ENCODE measurements at regions not wholly inside any gene's neighbourhood (a gene's known extent, or its start where the extent isn't known, plus 50 kb on each side); places are given as distances from the start of the nearest gene placed in this dataset.
"Not testable (repeated sequence)": the region's sequence is repeated elsewhere in the genome, so short reads cannot be mapped to it uniquely, and the experiment has no call there.

- no peak for FAIRE-seq
Measured at GRCh38 chr3:150239766-150240165, 168.3 kb upstream of the TSC22D2 start.

GRCh38 chr3:150238995-150239619, 169.0 kb upstream of the TSC22D2 start:
- FAIRE-seq, result no peak

GRCh38 chr3:150238048-150238802, 169.9 kb upstream of the TSC22D2 start:
- no peak for FAIRE-seq

DNA sequence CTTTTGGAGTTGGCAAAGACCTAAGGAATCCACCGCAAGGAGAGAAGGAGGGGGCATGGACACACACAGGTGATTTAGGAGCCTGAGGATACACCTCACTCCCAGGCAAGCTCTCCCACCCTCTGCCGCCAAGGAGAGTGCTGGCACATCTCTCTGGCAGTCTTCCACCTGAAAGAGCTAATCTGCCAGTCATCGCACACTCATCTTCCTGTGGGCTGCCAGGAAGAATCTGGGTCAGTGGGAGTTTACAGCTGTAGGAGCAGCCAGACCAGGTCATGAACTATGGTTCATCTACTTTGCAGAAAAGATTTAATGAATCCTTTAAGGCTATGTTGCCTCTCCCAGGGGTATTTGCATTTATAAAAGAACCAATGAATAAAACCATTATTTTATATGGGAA, 170.6 kb upstream of the TSC22D2 start:
- no peak for FAIRE-seq

GRCh38 chr3:150236316-150237082, 171.6 kb upstream of the TSC22D2 start:
- no peak for FAIRE-seq

GRCh38 chr3:150235799-150236198, 172.3 kb upstream of the TSC22D2 start:
- FAIRE-seq, result no peak

DNA sequence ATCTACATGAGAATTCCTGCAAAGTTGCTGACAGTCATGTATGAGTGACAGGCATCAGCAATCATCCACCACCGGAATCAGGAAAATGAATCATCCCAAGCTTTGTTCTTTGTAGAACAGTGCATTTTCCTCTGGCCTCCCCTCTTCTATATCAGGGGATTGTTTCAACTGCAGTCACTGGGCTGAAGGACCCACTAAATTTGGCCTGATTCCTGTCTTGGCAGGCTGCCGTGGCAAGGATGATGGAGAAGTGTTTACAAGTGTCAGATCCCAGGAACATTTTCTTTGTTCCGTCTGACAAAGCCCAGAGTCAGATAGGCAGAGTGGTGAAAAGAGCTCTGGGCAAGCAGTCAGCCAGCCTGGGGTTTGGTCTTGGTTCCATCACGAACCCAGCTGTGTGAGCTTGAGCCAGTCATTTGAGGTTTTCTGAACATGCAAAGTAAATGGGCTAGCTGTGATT, 175.1 kb upstream of the TSC22D2 start:
- no peak for FAIRE-seq

GRCh38 chr3:150230037-150230436, 178.1 kb upstream of the TSC22D2 start:
- FAIRE-seq, result no peak

- FAIRE-seq, result not testable (repeated sequence)
Measured at GRCh38 chr3:150228626-150229025, 179.5 kb upstream of the TSC22D2 start.

DNA sequence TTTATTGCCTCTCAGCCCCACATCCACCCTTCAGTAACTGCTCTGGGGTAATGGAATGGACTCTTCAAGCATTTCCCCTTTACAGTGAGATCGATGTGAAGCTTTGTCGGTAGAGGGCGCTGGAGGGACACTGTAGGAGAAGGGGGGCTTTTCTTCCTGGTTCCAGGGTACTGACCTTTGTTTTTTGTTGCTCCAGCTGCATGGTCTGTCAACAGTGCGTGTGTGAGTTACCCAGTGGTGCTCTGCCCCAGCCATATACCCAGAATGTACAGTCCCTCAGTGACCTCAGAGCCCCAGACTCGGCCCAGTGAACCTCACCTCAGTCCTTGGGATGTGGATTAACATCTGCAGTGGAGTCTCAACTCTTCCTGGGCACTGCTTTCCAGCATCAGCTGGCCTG, 180.3 kb upstream of the TSC22D2 start:
- no peak for FAIRE-seq

- FAIRE-seq, result no peak
Measured at GRCh38 chr3:150225986-150226385, 182.1 kb upstream of the TSC22D2 start.

- FAIRE-seq, result no peak
Measured at GRCh38 chr3:150223558-150223957, 184.5 kb upstream of the TSC22D2 start.

DNA sequence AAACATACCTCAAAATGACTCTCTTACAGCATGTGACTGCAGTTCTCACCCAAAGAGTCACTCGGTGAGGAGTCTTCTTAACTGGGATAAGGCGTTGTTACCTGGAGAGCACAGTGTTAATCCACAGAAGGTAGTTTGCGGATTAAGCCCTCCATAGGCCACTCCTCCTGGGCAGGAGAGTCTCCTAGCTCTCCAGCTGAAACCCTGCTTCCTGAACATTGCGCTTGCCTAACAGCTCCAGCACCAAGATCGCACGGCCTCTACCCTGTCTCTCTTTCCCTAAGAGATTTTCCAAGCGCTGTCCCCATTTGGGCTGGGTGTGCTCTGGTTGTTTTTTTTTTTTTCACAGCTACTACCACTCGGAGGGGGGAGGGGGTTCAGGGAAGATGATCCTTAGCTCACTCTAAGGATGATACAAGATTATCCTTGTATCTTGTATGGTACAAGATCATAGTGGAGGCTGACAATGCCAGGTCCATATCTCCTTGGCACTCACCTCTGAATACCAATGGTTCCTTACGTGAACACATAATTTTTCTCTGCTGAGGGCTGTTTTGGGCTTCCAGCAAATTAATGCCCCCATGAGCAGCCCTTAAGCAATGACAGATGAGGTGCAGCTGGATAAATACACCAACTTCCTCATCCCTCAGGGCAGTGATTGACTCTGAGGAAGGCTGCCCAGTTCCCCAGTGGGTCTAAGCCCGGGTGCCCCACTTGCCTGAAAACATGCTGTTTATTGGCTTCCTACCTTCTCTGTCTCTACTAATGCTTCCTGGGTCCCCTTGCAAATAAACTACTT, 185.2 kb upstream of the TSC22D2 start:
- no peak for FAIRE-seq

- FAIRE-seq, result no peak
Measured at GRCh38 chr3:150221904-150222523, 186.1 kb upstream of the TSC22D2 start.

DNA sequence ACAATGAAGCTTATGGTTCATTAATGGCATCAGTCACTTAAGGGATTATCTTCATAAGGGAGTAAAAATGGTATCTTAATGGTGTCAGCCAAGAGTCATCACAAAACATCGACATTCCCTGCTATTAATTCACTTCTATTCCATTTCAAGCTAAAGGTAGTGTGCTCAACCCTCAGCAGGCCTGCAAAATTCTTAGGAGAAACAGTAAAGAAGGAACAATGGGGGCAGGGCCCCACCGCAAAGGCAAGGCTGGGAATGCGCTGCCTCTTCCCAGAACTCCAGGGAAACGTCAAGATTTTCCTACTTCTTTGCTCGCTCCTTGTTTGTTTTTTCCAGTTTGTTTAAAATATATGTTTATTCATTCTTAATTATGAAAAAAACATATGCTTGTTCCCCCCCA, 187.3 kb upstream of the TSC22D2 start:
- no peak for FAIRE-seq

- FAIRE-seq, result no peak
Measured at GRCh38 chr3:150220041-150220440, 188.1 kb upstream of the TSC22D2 start.

GRCh38 chr3:150218841-150219240, 189.3 kb upstream of the TSC22D2 start:
- FAIRE-seq, result no peak

- no peak for FAIRE-seq
Measured at GRCh38 chr3:150218236-150218635, 189.9 kb upstream of the TSC22D2 start.

DNA sequence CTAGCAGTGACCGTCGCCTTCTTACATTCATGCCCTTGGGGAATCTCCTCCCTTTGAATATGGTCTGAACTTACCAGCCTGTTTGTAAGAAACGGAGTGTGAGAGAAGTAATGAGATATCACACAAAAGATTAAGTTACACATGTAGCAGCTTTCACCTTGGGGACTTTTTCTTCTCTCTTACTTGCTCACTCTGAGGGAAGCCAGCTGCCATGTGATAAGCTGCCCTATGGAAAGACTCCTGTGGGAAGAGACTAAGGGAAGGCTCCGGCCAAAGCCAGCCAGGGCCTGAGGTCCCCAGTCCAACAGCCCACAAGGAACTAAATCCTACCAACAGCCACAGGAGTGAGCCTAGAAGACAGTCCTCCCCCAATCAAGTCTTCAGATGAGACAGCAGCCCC, 190.4 kb upstream of the TSC22D2 start:
- no peak for FAIRE-seq

DNA sequence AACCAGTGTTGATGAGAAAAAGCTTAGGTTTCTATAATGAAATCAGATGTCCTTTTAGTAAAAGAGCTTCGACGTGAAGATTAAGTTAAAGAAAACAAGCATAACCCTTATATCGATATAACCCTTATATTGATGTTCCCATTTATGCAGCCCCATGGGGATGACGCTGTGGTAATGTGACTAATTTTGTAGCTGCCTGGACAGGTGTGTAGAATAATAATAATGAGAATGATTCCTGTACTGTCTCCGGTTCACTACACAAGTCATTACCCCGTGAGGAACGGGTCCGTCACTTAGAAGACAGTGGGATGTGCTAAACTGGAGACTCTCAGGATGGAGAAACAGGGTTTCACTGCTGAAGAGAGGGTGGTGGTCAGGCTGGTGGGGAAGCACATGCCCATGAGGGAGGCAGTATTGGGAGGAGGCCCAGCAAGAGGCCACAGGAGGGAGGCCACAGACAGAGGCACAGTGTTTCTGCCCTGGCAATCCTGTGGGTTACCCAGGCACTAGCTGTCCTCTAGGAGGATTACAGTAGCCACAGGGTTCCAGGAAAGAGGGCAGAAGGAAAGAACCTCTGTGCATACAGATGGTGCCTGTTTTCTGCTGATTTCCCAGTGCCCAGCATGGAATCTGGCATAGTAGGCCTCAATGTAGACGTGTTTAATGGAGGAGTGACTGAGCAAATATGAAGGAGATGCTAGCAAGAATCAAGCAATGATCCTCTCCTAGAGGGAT, 191.1 kb upstream of the TSC22D2 start:
- FAIRE-seq, result no peak

GRCh38 chr3:150216041-150216811, 191.9 kb upstream of the TSC22D2 start:
- no peak for FAIRE-seq

All from endometrium (tissue), 2 donors.